Neural progenitor cell (in vitro differentiated cells): ENCODE measurements at regions not wholly inside any gene's neighbourhood (a gene's known extent, or its start where the extent isn't known, plus 50 kb on each side); places are given as distances from the start of the nearest gene placed in this dataset.

Source experiments
- DNase-seq: peaks from one replicate; pipeline ENCODE4 v3.0.0-alpha.2; 2016; ENCODE audit warnings: low spot score
- H2AFZ ChIP-seq: fragments of 200-600 bp; sonication (generic); replicated peaks from 2 replicates; pipeline ENCODE4 v1.6.1; 2016; ENCODE audit warnings: antibody characterized with exemption
- H3F3A ChIP-seq: fragments of 200-600 bp; sonication (generic); 2 replicates; pipeline ENCODE4 v1.6.1; 2016; ENCODE audit warnings: antibody characterized with exemption, low read depth
- H3K27ac ChIP-seq: fragments of 200-600 bp; sonication (generic); 2 replicates; pipeline ENCODE4 v1.5.1; 2016; ENCODE audit warnings: mild to moderate bottlenecking
- H3K27me3 ChIP-seq: fragments of 200-600 bp; sonication (generic); 2 replicates; pipeline ENCODE4 v1.6.1; 2016; ENCODE audit warnings: mild to moderate bottlenecking, moderate library complexity
- H3K36me3 ChIP-seq: fragments of 200-600 bp; sonication (generic); 2 replicates; pipeline ENCODE4 v1.5.1; 2016
- H3K4me1 ChIP-seq: fragments of 200-600 bp; sonication (generic); 2 replicates; pipeline ENCODE4 v1.6.1; 2016; ENCODE audit warnings: mixed run types
- H3K4me2 ChIP-seq: fragments of 200-600 bp; sonication (generic); 2 replicates; pipeline ENCODE4 v1.6.1; 2016
- H3K4me3 ChIP-seq: fragments of 200-600 bp; sonication (generic); 2 replicates; pipeline ENCODE4 v1.5.1; 2016
- H3K79me2 ChIP-seq: fragments of 200-600 bp; sonication (generic); 2 replicates; pipeline ENCODE4 v1.6.1; 2016; ENCODE audit warnings: low read depth
- H3K9ac ChIP-seq: fragments of 200-600 bp; sonication (generic); 2 replicates; pipeline ENCODE4 v1.6.1; 2016
- H3K9me3 ChIP-seq: fragments of 200-600 bp; sonication (generic); 2 replicates; pipeline ENCODE4 v1.5.1; 2016; ENCODE audit warnings: low read depth
- H4K20me1 ChIP-seq: fragments of 200-600 bp; sonication (generic); 2 replicates; pipeline ENCODE4 v1.6.1; 2016; ENCODE audit warnings: low read depth
- H3K27ac Mint-ChIP-seq: 3 replicates; pipeline ENCODE4 v1.8.0; 2021; ENCODE audit warnings: mixed read lengths
- H3K27me3 Mint-ChIP-seq: 2 replicates; pipeline ENCODE4 v1.8.0; 2022; ENCODE audit warnings: low read depth, mild to moderate bottlenecking, inconsistent platforms, moderate library complexity, mixed read lengths; ENCODE audit not compliant: insufficient read depth
- H3K36me3 Mint-ChIP-seq: 3 replicates; pipeline ENCODE4 v1.8.0; 2021; ENCODE audit warnings: mixed read lengths
- H3K4me1 Mint-ChIP-seq: 3 replicates; pipeline ENCODE4 v1.8.0; 2021; ENCODE audit warnings: mixed read lengths
- H3K4me3 Mint-ChIP-seq: 3 replicates; pipeline ENCODE4 v1.8.0; 2021; ENCODE audit warnings: mild to moderate bottlenecking, moderate library complexity, mixed read lengths
- H3K9me3 Mint-ChIP-seq: 3 replicates; pipeline ENCODE4 v1.8.0; 2020; ENCODE audit warnings: mixed read lengths
- CTCF ChIP-seq: fragments of 200-600 bp; sonication (generic); IDR thresholded peaks from 2 replicates; pipeline ENCODE4 v1.5.1; 2017; ENCODE audit warnings: antibody characterized with exemption, mild to moderate bottlenecking
- EZH2 ChIP-seq: fragments of 200-600 bp; sonication (generic); IDR thresholded peaks from 2 replicates; pipeline ENCODE4 v1.6.1; 2017; ENCODE audit warnings: antibody characterized with exemption, mild to moderate bottlenecking, moderate library complexity
- EZH2phosphoT487 ChIP-seq: fragments of 200-600 bp; sonication (generic); IDR thresholded peaks from 2 replicates; pipeline ENCODE4 v1.6.1; 2017; ENCODE audit warnings: antibody characterized with exemption

- no peak overlapping the region for H3K9ac ChIP-seq
- no peaks in the 10 kb centered on the region for H3K27me3 ChIP-seq
- H3K9me3 Mint-ChIP-seq, result no peaks in the 10 kb centered on the region
- H3K9me3 ChIP-seq, result no peaks in the 10 kb centered on the region
- H4K20me1 ChIP-seq, result no peaks in the 10 kb centered on the region
- no peaks in the 10 kb centered on the region for H3K36me3 Mint-ChIP-seq
- TF ChIP-seq CTCF (no peak), EZH2 (no peak), EZH2phosphoT487 (no peak)
- H3K79me2 ChIP-seq, result no peaks in the 10 kb centered on the region
- H3K4me3 Mint-ChIP-seq, result no peak overlapping the region
- no peak overlapping the region for H3K27ac Mint-ChIP-seq
- no peaks in the 10 kb centered on the region for H3K36me3 ChIP-seq
- H3K4me3 ChIP-seq, result no peak overlapping the region
- no peak overlapping the region for H3K27ac ChIP-seq
- no peak overlapping the region for H3K4me2 ChIP-seq
- no peak for DNase-seq
- H3K4me1 ChIP-seq, result no peaks in the 10 kb centered on the region
- no peaks in the 10 kb centered on the region for H3K4me1 Mint-ChIP-seq
- H3K27me3 Mint-ChIP-seq, result no peaks in the 10 kb centered on the region
- no peaks in the 10 kb centered on the region for H3F3A ChIP-seq
- H2AFZ ChIP-seq, result no peak overlapping the region
Observed at GRCh38 chr14:41377932-41378331, 228.7 kb upstream of the LRFN5 start.

GRCh38 chr14:41374092-41374491 is 232.6 kb upstream of the LRFN5 start:
- Mint-ChIP-seq H3K9me3 (peaks cover 3% of the 10 kb centered on the region), H3K4me1 (no peaks in the 10 kb centered on the region), H3K27ac (no peak overlapping the region), H3K27me3 (no peaks in the 10 kb centered on the region), H3K36me3 (no peaks in the 10 kb centered on the region), H3K4me3 (no peak overlapping the region)
- H3K9ac ChIP-seq, result no peak overlapping the region
- H3F3A ChIP-seq, result no peaks in the 10 kb centered on the region
- H4K20me1 ChIP-seq, result no peaks in the 10 kb centered on the region
- no peaks in the 10 kb centered on the region for H3K27me3 ChIP-seq
- no peak for DNase-seq
- no peak overlapping the region for H3K4me3 ChIP-seq
- no peaks in the 10 kb centered on the region for H3K9me3 ChIP-seq
- no peak overlapping the region for H3K27ac ChIP-seq
- no peak overlapping the region for H2AFZ ChIP-seq
- H3K36me3 ChIP-seq, result no peaks in the 10 kb centered on the region
- TF ChIP-seq CTCF (no peak), EZH2 (no peak), EZH2phosphoT487 (no peak)
- no peaks in the 10 kb centered on the region for H3K79me2 ChIP-seq
- H3K4me1 ChIP-seq, result no peaks in the 10 kb centered on the region
- no peak overlapping the region for H3K4me2 ChIP-seq

- Histone ChIP-seq H3K36me3 (no peaks in the 10 kb centered on the region), H3K4me3 (no peak overlapping the region), H2AFZ (no peak overlapping the region), H3K9me3 (no peaks in the 10 kb centered on the region), H3K9ac (no peak overlapping the region), H3K4me2 (no peak overlapping the region), H4K20me1 (no peaks in the 10 kb centered on the region), H3K4me1 (no peaks in the 10 kb centered on the region), H3K27me3 (no peaks in the 10 kb centered on the region), H3K27ac (no peak overlapping the region), H3F3A (no peaks in the 10 kb centered on the region), H3K79me2 (no peaks in the 10 kb centered on the region)
- no peaks in the 10 kb centered on the region for H3K36me3 Mint-ChIP-seq
- no peak overlapping the region for H3K4me3 Mint-ChIP-seq
- no peak for DNase-seq
- H3K27ac Mint-ChIP-seq, result no peak overlapping the region
- no peaks in the 10 kb centered on the region for H3K27me3 Mint-ChIP-seq
- no peaks in the 10 kb centered on the region for H3K9me3 Mint-ChIP-seq
- no peaks in the 10 kb centered on the region for H3K4me1 Mint-ChIP-seq
- no peak for TF ChIP-seq CTCF
- no peak for TF ChIP-seq EZH2
- no peak for TF ChIP-seq EZH2phosphoT487
Observed at GRCh38 chr14:41362139-41362538, 244.5 kb upstream of the LRFN5 start.

- H3K4me3 ChIP-seq, result no peak overlapping the region
- no peaks in the 10 kb centered on the region for H3K4me1 ChIP-seq
- no peaks in the 10 kb centered on the region for H3K79me2 ChIP-seq
- H3K27me3 Mint-ChIP-seq, result no peaks in the 10 kb centered on the region
- no peak overlapping the region for H3K9ac ChIP-seq
- no peaks in the 10 kb centered on the region for H3F3A ChIP-seq
- H3K36me3 Mint-ChIP-seq, result no peaks in the 10 kb centered on the region
- H3K9me3 ChIP-seq, result no peaks in the 10 kb centered on the region
- H3K4me1 Mint-ChIP-seq, result no peaks in the 10 kb centered on the region
- H3K27ac ChIP-seq, result no peak overlapping the region
- no peak overlapping the region for H3K27ac Mint-ChIP-seq
- H3K27me3 ChIP-seq, result no peaks in the 10 kb centered on the region
- H4K20me1 ChIP-seq, result no peaks in the 10 kb centered on the region
- no peak overlapping the region for H3K4me3 Mint-ChIP-seq
- no peak overlapping the region for H2AFZ ChIP-seq
- no peaks in the 10 kb centered on the region for H3K36me3 ChIP-seq
- no peak for TF ChIP-seq EZH2
- H3K9me3 Mint-ChIP-seq, result no peaks in the 10 kb centered on the region
- H3K4me2 ChIP-seq, result no peak overlapping the region
- no peak for DNase-seq
Observed at GRCh38 chr14:41360126-41360525, 246.6 kb upstream of the LRFN5 start.
